NCI-H1092 (cell line): ENCODE measurements at regions not wholly inside any gene's neighbourhood (a gene's known extent, or its start where the extent isn't known, plus 50 kb on each side); places are given as distances from the start of the nearest gene placed in this dataset.
"Not testable (repeated sequence)": the region's sequence is repeated elsewhere in the genome, so short reads cannot be mapped to it uniquely, and the experiment has no call there.

Experiments used
- DNase-seq: peaks from one replicate; lab custom pipeline; 2025; lab: John Stamatoyannopoulos, UW

GRCh38 chr4:12177416-12177815, 748.7 kb upstream of the HS3ST1 start:
- DNase-seq: no peak

DNA sequence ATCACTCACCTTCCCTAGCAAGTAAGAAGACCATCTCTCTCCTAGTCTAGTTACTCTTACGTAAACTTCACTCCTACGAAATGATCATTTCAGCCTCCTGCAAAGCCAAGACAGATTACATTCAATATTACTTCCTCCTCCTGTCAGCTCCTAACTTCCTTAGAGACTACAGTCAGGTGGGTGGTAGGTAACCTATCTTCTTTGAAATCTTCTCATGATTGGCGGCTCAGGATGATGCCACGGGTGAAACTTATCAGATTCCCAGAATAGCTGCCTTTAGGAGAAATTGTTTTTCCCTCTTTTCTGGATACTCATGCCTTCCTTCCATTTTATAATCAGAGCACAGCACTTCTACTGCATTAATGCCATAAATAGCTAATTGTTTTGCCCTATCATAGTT, 744.8 kb upstream of the HS3ST1 start:
- no peak for DNase-seq

- no peak for DNase-seq
These were observed 743.7 kb upstream of the HS3ST1 start for GRCh38 chr4:12172198-12172973.

GRCh38 chr4:12170308-12170707, 741.6 kb upstream of the HS3ST1 start:
- DNase-seq: no peak

- DNase-seq: no peak
These were observed 736.9 kb upstream of the HS3ST1 start for GRCh38 chr4:12165616-12166015.

DNA sequence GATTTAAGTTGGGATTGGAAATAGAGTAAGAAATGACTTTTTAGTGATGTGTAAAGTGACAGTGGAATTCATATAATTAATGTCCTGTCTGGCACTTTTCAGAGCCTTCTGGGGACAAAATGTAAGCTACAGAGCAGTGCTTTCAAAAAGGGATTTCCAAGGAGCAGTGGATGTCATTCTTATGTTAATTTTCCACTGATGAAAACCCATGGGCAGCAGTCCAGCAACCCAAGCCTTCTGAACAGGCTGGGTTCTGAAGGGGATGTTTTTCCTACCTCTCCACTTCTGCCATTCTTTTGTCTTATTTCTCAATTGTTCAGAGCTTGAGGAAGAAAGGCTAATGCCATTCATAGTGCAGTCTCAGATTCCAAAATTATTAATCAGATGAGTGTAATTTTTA, 717.6 kb upstream of the HS3ST1 start:
- no peak for DNase-seq

- DNase-seq: no peak
These were observed 717.1 kb upstream of the HS3ST1 start for GRCh38 chr4:12145768-12146167.

DNA sequence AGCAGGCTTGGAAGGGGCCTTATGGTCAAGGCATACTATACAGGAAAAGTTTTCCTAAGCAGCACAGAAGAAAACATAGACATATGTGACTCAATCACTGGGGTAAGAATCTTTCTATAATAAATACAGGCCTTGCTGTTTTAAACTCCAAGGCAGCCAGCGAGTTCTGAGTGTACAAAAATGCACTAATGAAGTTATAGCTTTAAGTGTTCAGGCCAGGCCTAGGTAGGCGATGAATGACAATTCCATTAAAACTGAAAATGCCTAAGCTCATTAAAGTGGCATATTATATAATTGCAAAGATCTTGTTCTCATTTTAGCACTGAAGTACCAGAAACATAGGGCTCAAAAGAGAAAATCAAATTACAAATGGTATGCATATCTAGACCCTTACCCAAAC, 716.4 kb upstream of the HS3ST1 start:
- no peak for DNase-seq

DNA sequence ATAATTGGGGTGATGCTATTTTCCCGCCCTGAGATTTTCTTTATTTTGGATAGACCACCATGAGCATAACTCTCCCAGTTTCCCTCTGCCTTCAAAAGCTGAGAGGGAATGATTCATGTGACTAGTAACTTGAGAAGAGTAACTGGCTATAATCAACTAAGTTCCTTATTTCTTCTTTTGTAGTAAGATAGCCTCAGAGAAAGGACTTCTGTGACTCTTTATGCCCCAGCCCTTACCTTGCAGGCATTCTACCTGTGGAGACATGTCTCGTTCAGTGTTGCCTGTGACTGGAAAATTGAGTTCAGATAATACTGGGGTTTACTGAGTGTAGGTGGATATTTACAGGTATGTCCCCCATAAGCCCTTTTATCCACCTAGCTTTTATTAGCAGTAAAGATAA, 715.4 kb upstream of the HS3ST1 start:
- DNase-seq: no peak

DNA sequence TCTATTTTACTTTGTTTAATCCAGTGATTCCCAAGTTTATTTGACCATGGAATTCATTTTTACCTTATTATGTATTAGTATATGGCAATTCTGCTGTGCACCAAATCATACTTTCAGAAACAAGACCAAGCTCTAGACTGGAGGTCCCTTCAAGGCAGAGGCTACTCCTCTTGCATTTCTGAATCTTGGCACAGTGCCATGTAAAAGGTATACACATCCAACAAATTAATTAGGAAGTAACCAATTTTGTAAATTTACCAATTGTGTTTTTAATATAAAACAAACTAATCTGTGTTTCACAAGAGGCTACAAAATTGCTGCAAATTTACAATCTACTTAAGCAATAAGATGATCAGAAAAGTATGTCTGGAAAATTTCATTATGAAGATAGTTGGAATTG, 712.2 kb upstream of the HS3ST1 start:
- no peak for DNase-seq

- DNase-seq: no peak
These were observed 710.6 kb upstream of the HS3ST1 start for GRCh38 chr4:12139296-12139695.

DNA sequence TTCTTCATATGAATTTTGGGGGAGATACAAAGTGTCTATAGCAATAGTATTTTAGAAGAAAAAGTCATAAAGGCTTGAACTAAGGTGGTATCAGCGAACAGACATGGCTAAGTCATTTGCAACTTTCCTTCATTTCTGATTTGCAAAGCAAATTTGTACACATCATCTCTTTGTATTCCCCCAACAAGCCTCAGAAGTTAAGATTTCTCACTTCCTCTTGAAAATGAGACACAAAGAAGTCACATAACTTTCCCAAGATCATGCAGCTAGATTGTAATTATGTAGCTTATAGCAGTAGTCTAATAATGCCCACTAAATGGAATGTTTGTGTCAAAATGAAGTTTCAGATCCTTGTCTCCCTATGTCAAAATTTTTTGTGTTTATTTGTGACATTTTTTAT, 709.8 kb upstream of the HS3ST1 start:
- DNase-seq: no peak

DNA sequence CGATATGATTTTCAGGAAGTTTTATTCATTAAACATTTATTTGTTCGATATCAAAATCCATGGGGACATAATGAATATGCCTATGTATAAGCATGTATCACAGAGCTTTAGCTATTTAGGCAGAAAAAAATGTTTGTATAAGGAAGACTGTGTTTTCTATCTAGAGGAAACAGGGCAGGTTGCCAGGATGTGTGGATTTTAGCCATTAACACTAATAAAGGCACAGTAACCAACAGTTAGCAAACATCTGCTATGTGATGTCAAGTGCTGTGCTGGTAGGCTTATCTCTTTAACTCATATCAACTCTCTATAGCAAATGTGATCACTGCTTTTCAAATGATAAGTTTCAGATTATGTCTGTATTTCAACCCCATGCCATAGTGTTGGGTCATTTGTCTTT, 708.9 kb upstream of the HS3ST1 start:
- no peak for DNase-seq

- no peak for DNase-seq
These were observed 697.8 kb upstream of the HS3ST1 start for GRCh38 chr4:12126474-12126873.

- DNase-seq: no peak
These were observed 695.4 kb upstream of the HS3ST1 start for GRCh38 chr4:12124138-12124537.

- DNase-seq: no peak
These were observed 695.0 kb upstream of the HS3ST1 start for GRCh38 chr4:12123707-12124106.

DNA sequence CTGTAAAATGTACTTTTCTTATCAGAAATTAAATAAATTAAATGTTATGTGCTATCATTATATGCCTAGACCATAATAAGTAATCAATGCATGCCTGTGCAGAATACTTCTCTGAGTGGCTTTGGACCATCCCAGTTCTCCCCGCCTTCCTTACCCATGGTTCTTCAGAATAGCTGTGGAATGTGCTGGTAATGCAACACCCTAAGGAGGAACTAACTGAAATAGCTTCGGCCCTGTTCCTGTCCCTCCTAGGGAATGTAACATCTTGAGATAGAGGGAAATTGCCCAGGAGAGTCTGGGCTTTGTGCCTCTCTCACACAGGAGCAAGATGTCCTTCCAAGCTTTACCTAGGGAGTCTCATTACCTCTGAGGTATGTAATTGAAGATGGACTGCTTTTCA, 693.6 kb upstream of the HS3ST1 start:
- DNase-seq: no peak

DNA sequence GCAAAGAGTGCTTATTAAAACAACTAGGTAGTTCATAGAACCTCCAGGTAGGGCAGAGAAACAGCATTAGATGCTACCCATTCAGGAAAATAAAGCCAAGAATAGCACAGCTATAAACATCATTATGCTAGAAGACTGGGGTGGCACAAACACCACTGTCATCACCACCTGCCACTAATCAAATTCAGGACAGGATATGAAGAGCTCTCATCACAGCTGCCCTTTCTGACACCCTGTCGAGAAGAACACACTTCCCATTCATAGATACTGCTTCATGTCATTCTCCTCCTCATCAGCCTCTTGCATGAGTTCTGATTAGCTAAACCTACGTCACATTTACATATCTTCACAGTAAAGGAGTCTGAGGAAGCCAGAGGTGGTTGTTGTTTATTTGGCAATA, 692.3 kb upstream of the HS3ST1 start:
- no peak for DNase-seq

GRCh38 chr4:12118651-12119213, 690.0 kb upstream of the HS3ST1 start:
- DNase-seq: no peak

DNA sequence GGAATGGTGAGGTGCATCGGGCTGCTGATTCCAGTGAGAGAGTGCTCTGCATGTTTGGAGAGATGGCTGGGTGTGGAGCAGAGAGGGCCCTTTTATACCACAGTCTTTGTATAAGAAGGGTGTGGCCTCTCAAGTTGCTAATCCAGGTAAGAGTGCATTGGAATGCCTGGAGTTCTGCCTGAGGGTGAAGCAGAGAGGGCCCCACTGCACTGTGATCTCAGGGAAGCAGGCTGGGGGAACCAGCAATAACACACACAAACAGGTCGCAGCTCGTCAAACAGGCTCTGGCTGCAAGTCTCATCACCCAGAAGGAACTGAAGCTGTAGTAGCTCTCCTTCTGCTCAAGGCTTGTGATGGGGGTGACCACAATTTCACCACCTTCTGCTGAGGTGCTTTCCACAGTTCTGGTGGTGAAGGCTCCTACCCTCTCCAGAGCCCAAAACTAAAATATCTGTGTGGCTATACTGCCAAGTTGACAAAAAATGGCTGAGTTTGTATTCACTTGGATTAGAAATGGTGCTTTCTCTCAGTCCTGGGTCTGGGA, 687.4 kb upstream of the HS3ST1 start:
- DNase-seq: no peak

GRCh38 chr4:12110627-12111026, 681.9 kb upstream of the HS3ST1 start:
- no peak for DNase-seq

DNA sequence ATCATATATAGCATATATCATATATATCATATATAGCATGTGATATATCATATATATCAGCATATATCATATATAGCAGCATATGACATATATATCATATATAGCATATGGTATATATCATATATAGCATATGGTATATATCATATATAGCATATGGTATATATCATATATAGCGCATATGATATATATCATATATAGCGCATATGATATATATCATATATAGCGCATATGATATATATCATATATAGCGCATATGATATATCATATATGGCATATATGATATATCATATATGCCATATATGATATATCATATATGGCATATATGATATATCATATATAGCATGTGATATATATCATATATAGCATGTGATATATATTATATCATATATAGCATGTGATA, 680.4 kb upstream of the HS3ST1 start:
- DNase-seq: not testable (repeated sequence)

- no peak for DNase-seq
These were observed 676.8 kb upstream of the HS3ST1 start for GRCh38 chr4:12105519-12105918.

- DNase-seq: not testable (repeated sequence)
These were observed 661.2 kb upstream of the HS3ST1 start for GRCh38 chr4:12089920-12090319.
